WTC11 (cell line): ENCODE measurements at regions not wholly inside any gene's neighbourhood (a gene's known extent, or its start where the extent isn't known, plus 50 kb on each side); places are given as distances from the start of the nearest gene placed in this dataset.

Experiments
- ATAC-seq: fragments of 200-7000 bp; cut with Tn5 transposase; 2 replicates; pipeline ENCODE4 v1.10.0; 2021; ENCODE audit warnings: mild to moderate bottlenecking, moderate library complexity
- CTCF ChIA-PET: fragments of 300-600 bp; sonication (Branson Sonifier 250); formaldehyde crosslinking; loops from one replicate; lab custom pipeline; 2021; ENCODE audit warnings: antibody characterized with exemption; lab: Charles Lee
- POLR2A ChIA-PET: fragments of 350-600 bp; sonication (Branson Sonifier 250); formaldehyde crosslinking; loops from one replicate; lab custom pipeline; 2021; ENCODE audit warnings: antibody characterized with exemption; lab: Charles Lee
- DNase-seq: peaks from one replicate; pipeline ENCODE4 v3.0.0; 2021; ENCODE audit warnings: low spot score
- H3K27ac Mint-ChIP-seq: 2 replicates; pipeline ENCODE4 v1.8.0; 2021; ENCODE audit warnings: mixed read lengths
- H3K27me3 Mint-ChIP-seq: 2 replicates; pipeline ENCODE4 v1.8.0; 2021; ENCODE audit warnings: low read depth, mild to moderate bottlenecking, moderate library complexity, mixed read lengths
- H3K36me3 Mint-ChIP-seq: 2 replicates; pipeline ENCODE4 v1.8.0; 2021; ENCODE audit warnings: mixed read lengths
- H3K4me1 Mint-ChIP-seq: 2 replicates; pipeline ENCODE4 v1.8.0; 2022; ENCODE audit warnings: mixed read lengths
- H3K4me3 Mint-ChIP-seq: 2 replicates; pipeline ENCODE4 v1.8.0; 2021; ENCODE audit warnings: mild to moderate bottlenecking, moderate library complexity, mixed read lengths
- H3K9me3 Mint-ChIP-seq: 2 replicates; pipeline ENCODE4 v1.8.0; 2021; ENCODE audit warnings: mixed read lengths
- AR ChIP-seq: fragments of 250-450 bp; sonication (Bioruptor Pico); IDR thresholded peaks from 2 replicates; pipeline ENCODE4 v1.9.0; 2021; ENCODE audit warnings: mild to moderate bottlenecking
- ATF1 ChIP-seq: sonication (generic); formaldehyde crosslinking; IDR thresholded peaks from 2 replicates; pipeline ENCODE4 v1.8.1; 2023; ENCODE audit warnings: mild to moderate bottlenecking, moderate library complexity, missing genetic modification reagents
- CTCF ChIP-seq: fragments of 200-600 bp; IDR thresholded peaks from 2 replicates; pipeline ENCODE4 v1.8.0; 2022; ENCODE audit warnings: antibody characterized with exemption
- E2F5 ChIP-seq: sonication (generic); formaldehyde crosslinking; IDR thresholded peaks from 2 replicates; pipeline ENCODE4 v1.8.1; 2022; ENCODE audit warnings: mild to moderate bottlenecking, moderate library complexity, missing genetic modification reagents
- ELF4 ChIP-seq: sonication (generic); formaldehyde crosslinking; IDR thresholded peaks from 2 replicates; pipeline ENCODE4 v1.8.1; 2022; ENCODE audit warnings: low read depth, mild to moderate bottlenecking, moderate library complexity, missing genetic modification reagents
- FOXJ3 ChIP-seq: sonication (generic); formaldehyde crosslinking; IDR thresholded peaks from 2 replicates; pipeline ENCODE4 v1.9.0; 2021; ENCODE audit warnings: missing genetic modification reagents, mild to moderate bottlenecking, borderline replicate concordance
- FOXP1 ChIP-seq: sonication (generic); formaldehyde crosslinking; IDR thresholded peaks from 2 replicates; pipeline ENCODE4 v1.8.0; 2022; ENCODE audit warnings: missing genetic modification reagents, mild to moderate bottlenecking, moderate library complexity, borderline replicate concordance
- HMGXB4 ChIP-seq: sonication (generic); formaldehyde crosslinking; IDR thresholded peaks from 2 replicates; pipeline ENCODE4 v1.8.1; 2023; ENCODE audit warnings: mild to moderate bottlenecking, moderate library complexity, missing genetic modification reagents
- IRF1 ChIP-seq: sonication (generic); formaldehyde crosslinking; IDR thresholded peaks from 2 replicates; pipeline ENCODE4 v1.8.0; 2023; ENCODE audit warnings: missing genetic modification reagents
- MXD4 ChIP-seq: fragments of 250-450 bp; sonication (Bioruptor Pico); IDR thresholded peaks from 2 replicates; pipeline ENCODE4 v1.8.0; 2021; ENCODE audit warnings: mild to moderate bottlenecking, moderate library complexity, borderline replicate concordance
- NR3C1 ChIP-seq: sonication (generic); formaldehyde crosslinking; conservative IDR thresholded peaks from 2 replicates; pipeline ENCODE4 v1.8.1; 2023; ENCODE audit warnings: low read depth, mild to moderate bottlenecking, missing genetic modification reagents
- OVOL2 ChIP-seq: fragments of 250-450 bp; sonication (Bioruptor Pico); IDR thresholded peaks from 2 replicates; pipeline ENCODE4 v1.9.0; 2021; ENCODE audit warnings: mild to moderate bottlenecking, borderline replicate concordance
- PRDM15 ChIP-seq: sonication (generic); formaldehyde crosslinking; IDR thresholded peaks from 2 replicates; pipeline ENCODE4 v1.8.0; 2022; ENCODE audit warnings: missing genetic modification reagents
- PRRX2 ChIP-seq: fragments of 250-450 bp; sonication (Bioruptor Pico); IDR thresholded peaks from 2 replicates; pipeline ENCODE4 v1.8.0; 2021; ENCODE audit warnings: mild to moderate bottlenecking
- TP53 ChIP-seq: sonication (generic); formaldehyde crosslinking; IDR thresholded peaks from 2 replicates; pipeline ENCODE4 v1.8.1; 2023; ENCODE audit warnings: mild to moderate bottlenecking, missing genetic modification reagents

GRCh38 chr5:88937406-88937805 is 54.4 kb upstream of the MEF2C start:
- TF ChIP-seq PRDM15 (CRISPR knock-in tag) (no peak), MXD4 (CRISPR knock-in tag) (no peak), HMGXB4 (CRISPR knock-in tag) (no peak), IRF1 (CRISPR knock-in tag) (no peak)
- TF ChIP-seq, all 79 proteins: peak for 0
- Mint-ChIP-seq H3K36me3 (no peaks in the 10 kb centered on the region), H3K4me1 (peaks cover 7% of the 10 kb centered on the region), H3K4me3 (no peak overlapping the region), H3K9me3 (no peaks in the 10 kb centered on the region), H3K27me3 (no peaks in the 10 kb centered on the region), H3K27ac (no peak overlapping the region)
- DNase-seq = no peak
- ChIA-PET POLR2A (no interaction called here), CTCF (no interaction called here)
- ATAC-seq = no peak

- Mint-ChIP-seq H3K27me3 (no peaks in the 10 kb centered on the region), H3K4me3 (no peak overlapping the region), H3K27ac (no peak overlapping the region)
- CTCF ChIA-PET = no interaction called here
- TF ChIP-seq AR (CRISPR knock-in tag) (no peak), TP53 (CRISPR knock-in tag) (no peak), CTCF (no peak), FOXP1 (CRISPR knock-in tag) (no peak), FOXJ3 (CRISPR knock-in tag) (no peak), ELF4 (CRISPR knock-in tag) (no peak), HMGXB4 (CRISPR knock-in tag) (no peak), E2F5 (CRISPR knock-in tag) (no peak), OVOL2 (CRISPR knock-in tag) (no peak), PRRX2 (no peak), NR3C1 (no peak), ATF1 (CRISPR knock-in tag) (no peak)
- TF ChIP-seq, all 79 proteins: peak for 0
- H3K36me3 Mint-ChIP-seq = no peaks in the 10 kb centered on the region
- H3K4me1 Mint-ChIP-seq = peaks cover 9% of the 10 kb centered on the region
- no peaks in the 10 kb centered on the region for H3K9me3 Mint-ChIP-seq
- POLR2A ChIA-PET = no interaction called here
- ATAC-seq (no peak), DNase-seq (no peak)
Observed at GRCh38 chr5:88934439-88934838, 51.5 kb upstream of the MEF2C start.
